Panc1 (cell line): ENCODE measurements at regions not wholly inside any gene's neighbourhood (a gene's known extent, or its start where the extent isn't known, plus 50 kb on each side); places are given as distances from the start of the nearest gene placed in this dataset.

ENCODE experiments used
- POLR2AphosphoS5 ChIP-seq: IDR thresholded peaks from 2 replicates; pipeline ENCODE4 v1.6.1; 2012; ENCODE audit warnings: mild to moderate bottlenecking, low read depth, low read length, moderate library complexity
- REST ChIP-seq, 2 experiments: IDR thresholded peaks; 2 replicates each; pipeline ENCODE4 v1.6.1; 2011 to 2012; ENCODE audit warnings: low read depth in 2 of 2, control low read depth in 1 of 2, low read length in 1 of 2, mild to moderate bottlenecking in 1 of 2, moderate library complexity in 1 of 2; ENCODE audit not compliant: insufficient read depth in 1 of 2
- SIN3A ChIP-seq: IDR thresholded peaks from 2 replicates; pipeline ENCODE4 v1.6.1; 2012; ENCODE audit warnings: low read depth, mild to moderate bottlenecking, low read length, moderate library complexity, borderline replicate concordance; ENCODE audit not compliant: insufficient read depth
- TF ChIP-seq, protein P1 (sequence below): fragments of 450-650 bp; IDR thresholded peaks from 2 replicates; pipeline ENCODE4 v1.5.1; 2017; ENCODE audit warnings: mild to moderate bottlenecking

DNA sequence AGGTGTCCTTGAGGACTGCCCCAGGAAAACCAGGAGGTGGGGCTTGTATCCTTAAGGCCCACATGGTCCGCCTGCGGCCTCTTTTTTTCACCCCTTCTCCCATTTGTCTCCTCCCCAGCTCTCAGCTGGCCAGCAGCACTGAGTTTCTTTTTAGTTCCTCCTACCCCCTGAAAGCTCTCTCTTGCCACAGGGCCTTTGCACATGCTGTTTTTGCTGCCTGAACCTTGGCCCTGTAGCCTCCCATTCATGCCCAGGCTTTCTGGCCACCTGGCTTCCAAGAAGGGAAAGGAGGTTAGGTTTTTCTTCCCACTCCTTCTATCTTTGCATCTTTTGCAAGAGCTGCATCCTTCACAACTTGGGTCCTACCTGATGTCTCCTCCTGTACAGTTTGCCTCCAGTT, 358.1 kb downstream of the VRK1 start:
- TF ChIP-seq SIN3A (no peak), POLR2AphosphoS5 (no peak), REST (IDR thresholded peaks at IDR 0.05; ENCODE audit: insufficient read depth in 1 of 2, low read depth in 2 of 2, low read length in 1 of 2) (no peak)
- TF ChIP-seq, protein P1, sequence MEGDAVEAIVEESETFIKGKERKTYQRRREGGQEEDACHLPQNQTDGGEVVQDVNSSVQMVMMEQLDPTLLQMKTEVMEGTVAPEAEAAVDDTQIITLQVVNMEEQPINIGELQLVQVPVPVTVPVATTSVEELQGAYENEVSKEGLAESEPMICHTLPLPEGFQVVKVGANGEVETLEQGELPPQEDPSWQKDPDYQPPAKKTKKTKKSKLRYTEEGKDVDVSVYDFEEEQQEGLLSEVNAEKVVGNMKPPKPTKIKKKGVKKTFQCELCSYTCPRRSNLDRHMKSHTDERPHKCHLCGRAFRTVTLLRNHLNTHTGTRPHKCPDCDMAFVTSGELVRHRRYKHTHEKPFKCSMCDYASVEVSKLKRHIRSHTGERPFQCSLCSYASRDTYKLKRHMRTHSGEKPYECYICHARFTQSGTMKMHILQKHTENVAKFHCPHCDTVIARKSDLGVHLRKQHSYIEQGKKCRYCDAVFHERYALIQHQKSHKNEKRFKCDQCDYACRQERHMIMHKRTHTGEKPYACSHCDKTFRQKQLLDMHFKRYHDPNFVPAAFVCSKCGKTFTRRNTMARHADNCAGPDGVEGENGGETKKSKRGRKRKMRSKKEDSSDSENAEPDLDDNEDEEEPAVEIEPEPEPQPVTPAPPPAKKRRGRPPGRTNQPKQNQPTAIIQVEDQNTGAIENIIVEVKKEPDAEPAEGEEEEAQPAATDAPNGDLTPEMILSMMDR, result no peak
